Vagina (tissue), 2 donors: ENCODE measurements at regions not wholly inside any gene's neighbourhood (a gene's known extent, or its start where the extent isn't known, plus 50 kb on each side); places are given as distances from the start of the nearest gene placed in this dataset.

ENCODE experiments used
- CTCF ChIP-seq, 3 experiments: fragments of 450-650 bp in 2 of 3; fragments of 200-600 bp in 1 of 3; sonication (generic) in 1 of 3; IDR thresholded peaks; one replicate each; pipeline ENCODE4 v1.5.1; 2017 to 2019; ENCODE audit warnings: antibody characterized with exemption in 3 of 3, mild to moderate bottlenecking in 2 of 3, moderate library complexity in 2 of 3
- POLR2A ChIP-seq, 2 donors: fragments of 450-650 bp; IDR thresholded peaks; one replicate each; pipeline ENCODE4 v1.6.1; 2017; ENCODE audit warnings: antibody characterized with exemption in 2 of 2, mild to moderate bottlenecking in 2 of 2, moderate library complexity in 2 of 2

GRCh38 chr1:65064981-65065380 lies 83.0 kb upstream of the AK4 start:
- TF ChIP-seq CTCF (IDR thresholded peaks at IDR 0.05), result no peak
- no peak for TF ChIP-seq POLR2A (IDR thresholded peaks at IDR 0.05)
